ENCODE measurements at regions not wholly inside any gene's neighbourhood (a gene's known extent, or its start where the extent isn't known, plus 50 kb on each side); places are given as distances from the start of the nearest gene placed in this dataset.
A peak's percentile ranks its signal among the peaks of the same experiment; 100 is the strongest.

- no peak overlapping the region for H3K27ac Mint-ChIP-seq (ENCODE audit: unreplicated experiment)
- no peaks in the 10 kb centered on the region for H3K9me3 Mint-ChIP-seq (ENCODE audit: low read depth, unreplicated experiment)
- peaks cover 36% of the 10 kb centered on the region for H3K4me1 Mint-ChIP-seq (ENCODE audit: low read depth, unreplicated experiment)
- intact Hi-C loops (cut with micrococcal nuclease; ENCODE audit: unreplicated experiment) = loop anchor here (10.0 kb wide), 1 partner anchor 526 kb away; no protein-coding TSS in a partner anchor
- TF ChIP-seq CTCF (IDR thresholded peaks at IDR 0.05; ENCODE audit: unreplicated experiment) = no peak
- no TSS peak for BruUV-seq (replicated peaks)
- no peaks in the 10 kb centered on the region for H3K36me3 Mint-ChIP-seq (ENCODE audit: insufficient read depth, unreplicated experiment)
- no peak for DNase-seq
- no peak overlapping the region for H3K4me3 Mint-ChIP-seq (ENCODE audit: low read depth, unreplicated experiment)
- CTCF ChIA-PET = no interaction called here
- H3K27me3 Mint-ChIP-seq (ENCODE audit: unreplicated experiment) = no peaks in the 10 kb centered on the region
Measured at GRCh38 chr12:71219224-71219623, 61.4 kb upstream of the TSPAN8 start.

- no peak for DNase-seq
- CTCF ChIA-PET = interaction anchor here (0.6 kb wide), 2 partner anchors 24 to 111 kb away, joined by 3 to 8 read pairs; no protein-coding TSS in a partner anchor
Measured at GRCh38 chr12:71218616-71219015, 60.8 kb upstream of the TSPAN8 start.

GRCh38 chr12:71216725-71217579, 59.2 kb upstream of the TSPAN8 start:
- Mint-ChIP-seq H3K4me1 (ENCODE audit: low read depth, unreplicated experiment) (peaks cover 40% of the 10 kb centered on the region), H3K27me3 (ENCODE audit: unreplicated experiment) (no peaks in the 10 kb centered on the region), H3K36me3 (ENCODE audit: insufficient read depth, unreplicated experiment) (no peaks in the 10 kb centered on the region), H3K4me3 (ENCODE audit: low read depth, unreplicated experiment) (no peak overlapping the region), H3K9me3 (ENCODE audit: low read depth, unreplicated experiment) (no peaks in the 10 kb centered on the region), H3K27ac (ENCODE audit: unreplicated experiment) (peak overlapping the region; percentile 84)
- BruUV-seq (replicated peaks) = no TSS peak
- TF ChIP-seq CTCF (IDR thresholded peaks at IDR 0.05; ENCODE audit: unreplicated experiment) = peak; percentile 47
- CTCF ChIA-PET = interaction anchor here (0.6 to 1.1 kb wide), 4 partner anchors 15 to 433 kb away, joined by 3 to 4 read pairs (median 3); no protein-coding TSS in a partner anchor
- peak; percentile 65 for DNase-seq
- intact Hi-C loops (cut with micrococcal nuclease; ENCODE audit: unreplicated experiment) = loop anchor here (1.0 to 10.0 kb wide), 5 partner anchors 54 to 528 kb away; no protein-coding TSS in a partner anchor

More at GRCh38 chr12:71218616-71219015, 60.8 kb upstream of the TSPAN8 start:
- intact Hi-C loops (cut with micrococcal nuclease; ENCODE audit: unreplicated experiment) = loop anchor here (10.0 kb wide), 1 partner anchor 526 kb away; no protein-coding TSS in a partner anchor
- Mint-ChIP-seq H3K27me3 (ENCODE audit: unreplicated experiment) (no peaks in the 10 kb centered on the region), H3K4me1 (ENCODE audit: low read depth, unreplicated experiment) (peaks cover 40% of the 10 kb centered on the region), H3K9me3 (ENCODE audit: low read depth, unreplicated experiment) (no peaks in the 10 kb centered on the region), H3K36me3 (ENCODE audit: insufficient read depth, unreplicated experiment) (no peaks in the 10 kb centered on the region), H3K27ac (ENCODE audit: unreplicated experiment) (no peak overlapping the region), H3K4me3 (ENCODE audit: low read depth, unreplicated experiment) (no peak overlapping the region)
- no TSS peak for BruUV-seq (replicated peaks)
- TF ChIP-seq CTCF (IDR thresholded peaks at IDR 0.05; ENCODE audit: unreplicated experiment) = no peak

GRCh38 chr12:71214511-71215285, 56.9 kb upstream of the TSPAN8 start:
- no TSS peak for BruUV-seq (replicated peaks)
- no peak for TF ChIP-seq CTCF (IDR thresholded peaks at IDR 0.05; ENCODE audit: unreplicated experiment)
- CTCF ChIA-PET = interaction anchor here (0.8 to 1.5 kb wide), 9 partner anchors 11 to 337 kb away, joined by 3 to 5 read pairs (median 3); partner anchors contain the start of gene TSPAN8
- no peaks in the 10 kb centered on the region for H3K36me3 Mint-ChIP-seq (ENCODE audit: insufficient read depth, unreplicated experiment)
- H3K9me3 Mint-ChIP-seq (ENCODE audit: low read depth, unreplicated experiment) = peaks cover 2% of the 10 kb centered on the region
- no peaks in the 10 kb centered on the region for H3K27me3 Mint-ChIP-seq (ENCODE audit: unreplicated experiment)
- DNase-seq = peak; percentile 45
- H3K27ac Mint-ChIP-seq (ENCODE audit: unreplicated experiment) = peak overlapping the region; percentile 84
- peaks cover 40% of the 10 kb centered on the region for H3K4me1 Mint-ChIP-seq (ENCODE audit: low read depth, unreplicated experiment)
- intact Hi-C loops (cut with micrococcal nuclease; ENCODE audit: unreplicated experiment) = loop anchor here (10.0 kb wide), 1 partner anchor 530 kb away; no protein-coding TSS in a partner anchor
- H3K4me3 Mint-ChIP-seq (ENCODE audit: low read depth, unreplicated experiment) = peak overlapping the region; percentile 14

Data from Calu3 (cell line).